ENCODE measurements at regions not wholly inside any gene's neighbourhood (a gene's known extent, or its start where the extent isn't known, plus 50 kb on each side); places are given as distances from the start of the nearest gene placed in this dataset.

DNA sequence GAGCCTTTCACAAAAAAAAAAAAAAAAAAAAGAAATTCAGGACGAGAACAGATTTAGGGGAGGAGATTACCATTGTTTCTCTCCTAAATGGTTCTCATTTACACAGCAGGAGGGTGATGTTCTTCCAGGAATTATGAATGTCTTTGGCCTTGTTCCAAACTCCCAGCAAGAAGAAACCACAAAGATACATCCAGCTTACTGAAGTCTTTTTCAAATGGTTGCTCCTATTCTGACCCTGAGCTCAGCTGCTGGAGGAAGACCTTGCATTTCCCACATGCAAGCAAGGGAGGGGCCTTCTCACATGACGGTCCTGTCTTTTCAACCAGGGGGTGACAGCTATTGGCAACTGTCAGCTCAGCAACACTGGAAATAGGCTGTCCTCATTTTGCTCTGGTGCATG is 203.0 kb upstream of the VLDLR start (continued):
- TF ChIP-seq, protein P1, sequence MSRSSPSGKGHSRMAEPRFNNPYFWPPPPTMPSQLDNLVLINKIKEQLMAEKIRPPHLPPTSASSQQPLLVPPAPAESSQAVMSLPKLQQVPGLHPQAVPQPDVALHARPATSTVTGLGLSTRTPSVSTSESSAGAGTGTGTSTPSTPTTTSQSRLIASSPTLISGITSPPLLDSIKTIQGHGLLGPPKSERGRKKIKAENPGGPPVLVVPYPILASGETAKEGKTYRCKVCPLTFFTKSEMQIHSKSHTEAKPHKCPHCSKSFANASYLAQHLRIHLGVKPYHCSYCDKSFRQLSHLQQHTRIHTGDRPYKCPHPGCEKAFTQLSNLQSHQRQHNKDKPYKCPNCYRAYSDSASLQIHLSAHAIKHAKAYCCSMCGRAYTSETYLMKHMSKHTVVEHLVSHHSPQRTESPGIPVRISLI (tag by site-specific recombination; IDR thresholded peaks at IDR 0.05): peak; percentile 37; the same call in 1 of the 2 replicates
- TF ChIP-seq ZNF138 (tag by site-specific recombination; IDR thresholded peaks at IDR 0.05; ENCODE audit: borderline replicate concordance): no peak
- no peak for TF ChIP-seq ZNF37A (tag by site-specific recombination; IDR thresholded peaks at IDR 0.05)
- no peak for TF ChIP-seq ZNF830 (tag by site-specific recombination; IDR thresholded peaks at IDR 0.05; ENCODE audit: low read depth)
- no peak for TF ChIP-seq ZNF221 (tag by site-specific recombination; IDR thresholded peaks at IDR 0.05; ENCODE audit: borderline replicate concordance)
- TF ChIP-seq ZNF544 (tag by site-specific recombination; IDR thresholded peaks at IDR 0.05): no peak
- TF ChIP-seq ZNF747 (tag by site-specific recombination; IDR thresholded peaks at IDR 0.05): no peak
- no peak for TF ChIP-seq IKZF3 (tag by site-specific recombination; IDR thresholded peaks at IDR 0.05)
- TF ChIP-seq ZNF302 (tag by site-specific recombination; IDR thresholded peaks at IDR 0.05; ENCODE audit: low read depth): no peak
- no peak for TF ChIP-seq YY1 (tag by site-specific recombination; IDR thresholded peaks at IDR 0.05)
- no peak for TF ChIP-seq PRDM1 (tag by site-specific recombination; IDR thresholded peaks at IDR 0.05)
- peak; percentile 79 for TF ChIP-seq WT1 (tag by site-specific recombination; IDR thresholded peaks at IDR 0.05)
- no peak for TF ChIP-seq SP3 (tag by site-specific recombination; IDR thresholded peaks at IDR 0.05)
- no peak for TF ChIP-seq ZNF184 (tag by site-specific recombination; IDR thresholded peaks at IDR 0.05)

DNA sequence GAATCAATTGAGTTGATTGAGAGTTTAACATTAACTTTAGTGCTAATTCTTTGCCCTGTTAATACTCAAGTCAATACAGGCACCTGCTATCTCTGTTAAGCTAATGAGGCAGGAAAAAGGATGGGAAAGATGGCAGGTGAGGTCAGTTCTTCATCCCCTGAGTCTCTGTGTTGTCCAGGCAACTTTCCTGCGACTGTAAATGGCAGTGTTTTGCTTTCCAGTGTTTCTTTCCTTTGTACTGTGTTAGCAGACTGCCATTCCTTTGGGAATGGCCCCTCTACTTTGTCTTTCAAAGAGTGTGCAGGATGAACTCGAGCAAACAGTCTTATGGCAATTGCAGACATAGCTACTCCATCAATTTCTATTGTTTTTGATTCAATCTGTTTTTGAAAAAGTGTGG is 202.2 kb upstream of the VLDLR start:
- Histone ChIP-seq H3K36me3 (ENCODE audit: control insufficient read depth in 2 of 2, insufficient read depth in 1 of 2, low read length in 2 of 2) (no peaks in the 10 kb centered on the region), H3K9me3 (ENCODE audit: control insufficient read depth, insufficient read depth, low read depth, low read length) (no peaks in the 10 kb centered on the region), H3K27ac (ENCODE audit: extremely low read depth, low read depth, low read length) (no peak overlapping the region), H3K4me1 (ENCODE audit: control insufficient read depth, insufficient read depth, low read length) (peaks cover 12% of the 10 kb centered on the region), H3K4me3 (ENCODE audit: low read depth, low read length) (no peak overlapping the region)
- POLR2A ChIA-PET: no interaction called here
- TF ChIP-seq KLF16 (tag by site-specific recombination; IDR thresholded peaks at IDR 0.05) (no peak), ZNF610 (tag by site-specific recombination; IDR thresholded peaks at IDR 0.05; ENCODE audit: borderline replicate concordance) (no peak), ZNF837 (tag by site-specific recombination; IDR thresholded peaks at IDR 0.05) (no peak), ZIC2 (tag by site-specific recombination; IDR thresholded peaks at IDR 0.05) (no peak), ZNF777 (tag by site-specific recombination; IDR thresholded peaks at IDR 0.05; ENCODE audit: borderline replicate concordance) (no peak), SCRT2 (tag by site-specific recombination; IDR thresholded peaks at IDR 0.05) (no peak)
- TF ChIP-seq, protein P2, sequence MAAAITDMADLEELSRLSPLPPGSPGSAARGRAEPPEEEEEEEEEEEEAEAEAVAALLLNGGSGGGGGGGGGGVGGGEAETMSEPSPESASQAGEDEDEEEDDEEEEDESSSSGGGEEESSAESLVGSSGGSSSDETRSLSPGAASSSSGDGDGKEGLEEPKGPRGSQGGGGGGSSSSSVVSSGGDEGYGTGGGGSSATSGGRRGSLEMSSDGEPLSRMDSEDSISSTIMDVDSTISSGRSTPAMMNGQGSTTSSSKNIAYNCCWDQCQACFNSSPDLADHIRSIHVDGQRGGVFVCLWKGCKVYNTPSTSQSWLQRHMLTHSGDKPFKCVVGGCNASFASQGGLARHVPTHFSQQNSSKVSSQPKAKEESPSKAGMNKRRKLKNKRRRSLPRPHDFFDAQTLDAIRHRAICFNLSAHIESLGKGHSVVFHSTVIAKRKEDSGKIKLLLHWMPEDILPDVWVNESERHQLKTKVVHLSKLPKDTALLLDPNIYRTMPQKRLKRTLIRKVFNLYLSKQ (tag by site-specific recombination; IDR thresholded peaks at IDR 0.05; ENCODE audit: borderline replicate concordance): no peak
- TF ChIP-seq, protein P3, sequence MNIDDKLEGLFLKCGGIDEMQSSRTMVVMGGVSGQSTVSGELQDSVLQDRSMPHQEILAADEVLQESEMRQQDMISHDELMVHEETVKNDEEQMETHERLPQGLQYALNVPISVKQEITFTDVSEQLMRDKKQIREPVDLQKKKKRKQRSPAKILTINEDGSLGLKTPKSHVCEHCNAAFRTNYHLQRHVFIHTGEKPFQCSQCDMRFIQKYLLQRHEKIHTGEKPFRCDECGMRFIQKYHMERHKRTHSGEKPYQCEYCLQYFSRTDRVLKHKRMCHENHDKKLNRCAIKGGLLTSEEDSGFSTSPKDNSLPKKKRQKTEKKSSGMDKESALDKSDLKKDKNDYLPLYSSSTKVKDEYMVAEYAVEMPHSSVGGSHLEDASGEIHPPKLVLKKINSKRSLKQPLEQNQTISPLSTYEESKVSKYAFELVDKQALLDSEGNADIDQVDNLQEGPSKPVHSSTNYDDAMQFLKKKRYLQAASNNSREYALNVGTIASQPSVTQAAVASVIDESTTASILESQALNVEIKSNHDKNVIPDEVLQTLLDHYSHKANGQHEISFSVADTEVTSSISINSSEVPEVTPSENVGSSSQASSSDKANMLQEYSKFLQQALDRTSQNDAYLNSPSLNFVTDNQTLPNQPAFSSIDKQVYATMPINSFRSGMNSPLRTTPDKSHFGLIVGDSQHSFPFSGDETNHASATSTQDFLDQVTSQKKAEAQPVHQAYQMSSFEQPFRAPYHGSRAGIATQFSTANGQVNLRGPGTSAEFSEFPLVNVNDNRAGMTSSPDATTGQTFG (tag by site-specific recombination; IDR thresholded peaks at IDR 0.05; ENCODE audit: borderline replicate concordance): no peak
- CTCF ChIA-PET: interaction anchor here (0.5 to 1.5 kb wide), 6 partner anchors 81 to 1795 kb away, joined by 3 to 6 read pairs (median 4); no protein-coding TSS in a partner anchor
